Mesenchymal stem cell (in vitro differentiated cells and primary cell): ENCODE measurements at regions not wholly inside any gene's neighbourhood (a gene's known extent, or its start where the extent isn't known, plus 50 kb on each side); places are given as distances from the start of the nearest gene placed in this dataset.

Experiments
- DNase-seq: peaks from one replicate; pipeline ENCODE4 v3.0.0-alpha.2; 2013
- H2AFZ ChIP-seq: one replicate; pipeline ENCODE4 v1.6.1; 2013; ENCODE audit warnings: low read depth, mild to moderate bottlenecking, control low read depth, inconsistent platforms, low read length, moderate library complexity
- H2AK5ac ChIP-seq: 2 replicates; pipeline ENCODE4 v1.6.1; 2013; ENCODE audit warnings: low read length, moderate library complexity, mild to moderate bottlenecking, inconsistent platforms; ENCODE audit not compliant: severe bottlenecking
- H2BK120ac ChIP-seq: one replicate; pipeline ENCODE4 v1.6.1; 2013; ENCODE audit warnings: low read depth, mild to moderate bottlenecking, inconsistent platforms, low read length, moderate library complexity
- H2BK12ac ChIP-seq, 2 experiments: one replicate each; pipeline ENCODE4 v1.6.1; 2013; ENCODE audit warnings: inconsistent platforms in 2 of 2, low read length in 2 of 2, mild to moderate bottlenecking in 2 of 2, moderate library complexity in 2 of 2, control low read depth in 1 of 2
- H2BK15ac ChIP-seq: one replicate; pipeline ENCODE4 v1.6.1; 2013; ENCODE audit warnings: mild to moderate bottlenecking, low read depth, inconsistent platforms; ENCODE audit not compliant: poor library complexity, severe bottlenecking
- H2BK5ac ChIP-seq: 2 replicates; pipeline ENCODE4 v1.6.1; 2013; ENCODE audit warnings: low read depth, mild to moderate bottlenecking, low read length, control low read depth, inconsistent platforms; ENCODE audit not compliant: poor library complexity, severe bottlenecking
- H3K14ac ChIP-seq, 2 experiments: one replicate each; pipeline ENCODE4 v1.6.1; 2013; ENCODE audit warnings: inconsistent platforms in 2 of 2, low read length in 2 of 2, control low read depth in 1 of 2, mild to moderate bottlenecking in 1 of 2, moderate library complexity in 1 of 2
- H3K18ac ChIP-seq, 2 experiments: one replicate each; pipeline ENCODE4 v1.6.1; 2013; ENCODE audit warnings: inconsistent platforms in 2 of 2, low read length in 2 of 2, control low read depth in 1 of 2, low read depth in 1 of 2, mild to moderate bottlenecking in 1 of 2
- H3K23ac ChIP-seq, 2 experiments: one replicate each; pipeline ENCODE4 v1.6.1; 2013; ENCODE audit warnings: inconsistent platforms in 2 of 2, low read length in 2 of 2, mild to moderate bottlenecking in 2 of 2, moderate library complexity in 2 of 2, control low read depth in 1 of 2
- H3K27ac ChIP-seq: 2 replicates; pipeline ENCODE4 v1.5.1; 2013; ENCODE audit warnings: mild to moderate bottlenecking, moderate library complexity, low read length, control low read depth, inconsistent platforms; ENCODE audit not compliant: poor library complexity, severe bottlenecking
- H3K27me3 ChIP-seq, 2 experiments: 2 replicates each; pipeline versions ENCODE4 v1.6.1 to v1.7.0; 2013; ENCODE audit warnings: low read length in 2 of 2, mild to moderate bottlenecking in 2 of 2, moderate library complexity in 2 of 2, control low read depth in 1 of 2, inconsistent platforms in 1 of 2; ENCODE audit not compliant: control insufficient read depth in 1 of 2, insufficient read depth in 1 of 2
- H3K36me3 ChIP-seq, 2 experiments: 2 replicates each; pipeline versions ENCODE4 v1.6.1 to v1.7.0; 2013; ENCODE audit warnings: low read length in 2 of 2, control low read depth in 1 of 2, inconsistent platforms in 1 of 2, low read depth in 1 of 2, mild to moderate bottlenecking in 1 of 2; ENCODE audit not compliant: insufficient read depth in 2 of 2, control insufficient read depth in 1 of 2
- H3K4ac ChIP-seq, 2 experiments: one replicate each; pipeline ENCODE4 v1.6.1; 2013; ENCODE audit warnings: inconsistent platforms in 2 of 2, low read length in 2 of 2, mild to moderate bottlenecking in 2 of 2, moderate library complexity in 2 of 2, control low read depth in 1 of 2, low read depth in 1 of 2
- H3K4me1 ChIP-seq: 2 replicates; pipeline ENCODE4 v1.6.1; 2013; ENCODE audit warnings: low read depth, low read length, control low read depth; ENCODE audit not compliant: control insufficient read depth, insufficient read depth
- H3K4me2 ChIP-seq: 2 replicates; pipeline ENCODE4 v1.6.1; 2013; ENCODE audit warnings: low read length, mild to moderate bottlenecking, inconsistent platforms; ENCODE audit not compliant: poor library complexity, severe bottlenecking
- H3K4me3 ChIP-seq, 2 experiments: 2 replicates each; pipeline versions ENCODE4 v1.5.1 to v1.7.0; 2013; ENCODE audit warnings: low read length in 2 of 2, mild to moderate bottlenecking in 2 of 2, control low read depth in 1 of 2, low read depth in 1 of 2; ENCODE audit not compliant: insufficient read depth in 1 of 2
- H3K79me1 ChIP-seq: replicated peaks from 2 replicates; pipeline ENCODE4 v1.6.1; 2013; ENCODE audit warnings: mild to moderate bottlenecking, control low read depth, low read length, inconsistent platforms; ENCODE audit not compliant: poor library complexity, severe bottlenecking
- H3K9ac ChIP-seq: 2 replicates; pipeline ENCODE4 v1.7.0; 2013; ENCODE audit warnings: mild to moderate bottlenecking, low read length, moderate library complexity
- H3K9me3 ChIP-seq: 2 replicates; pipeline ENCODE4 v1.7.0; 2013; ENCODE audit warnings: mild to moderate bottlenecking, low read length; ENCODE audit not compliant: control insufficient read depth
- H4K8ac ChIP-seq: one replicate; pipeline ENCODE4 v1.6.1; 2013; ENCODE audit warnings: inconsistent platforms, mild to moderate bottlenecking, low read length, moderate library complexity
- H4K91ac ChIP-seq: one replicate; pipeline ENCODE4 v1.6.1; 2013; ENCODE audit warnings: mild to moderate bottlenecking, low read length, inconsistent platforms
- WGBS: methylation state at CpG from one replicate; pipeline ENCODE4 v1.1.7; 2013; ENCODE audit warnings: mixed read lengths; 5-methylcytosine and 5-hydroxymethylcytosine counted together

GRCh38 chr1:36667256-36667655 lies 184.5 kb upstream of the CSF3R start:
- Histone ChIP-seq H3K9me3 (no peaks in the 10 kb centered on the region), H3K23ac (no peak overlapping the region), H3K4me2 (no peak overlapping the region), H3K27me3 (peaks cover 0 to 37% of the 10 kb centered on the region in 2 experiments), H3K79me1 (no peaks in the 10 kb centered on the region), H3K18ac (no peak overlapping the region), H3K4me1 (no peaks in the 10 kb centered on the region), H3K9ac (no peak overlapping the region), H3K36me3 (no peaks in the 10 kb centered on the region), H3K4ac (no peak overlapping the region), H2AFZ (no peak overlapping the region), H4K8ac (no peak overlapping the region), H2BK5ac (no peak overlapping the region), H2AK5ac (no peak overlapping the region), H2BK120ac (no peak overlapping the region), H2BK15ac (no peak overlapping the region), H3K27ac (no peak overlapping the region), H4K91ac (no peak overlapping the region), H3K4me3 (no peak overlapping the region), H2BK12ac (no peak overlapping the region), H3K14ac (no peak overlapping the region)
- DNase-seq = no peak
- 73% methylated on average over 3 of the region's 3 CpGs for WGBS

- no peak overlapping the region for H3K14ac ChIP-seq
- H2AK5ac ChIP-seq = no peak overlapping the region
- no peak overlapping the region for H3K18ac ChIP-seq
- no peak overlapping the region for H3K4me3 ChIP-seq
- no peak overlapping the region for H2BK12ac ChIP-seq
- no peak overlapping the region for H3K27ac ChIP-seq
- H4K8ac ChIP-seq = no peak overlapping the region
- no peak overlapping the region for H2BK120ac ChIP-seq
- H2BK15ac ChIP-seq = no peak overlapping the region
- H3K36me3 ChIP-seq = no peaks in the 10 kb centered on the region
- no peaks in the 10 kb centered on the region for H3K4me1 ChIP-seq
- DNase-seq = no peak
- no peak overlapping the region for H3K4ac ChIP-seq
- no peak overlapping the region for H3K23ac ChIP-seq
- 72% methylated on average over 9 of the region's 9 CpGs for WGBS
- no peak overlapping the region for H3K4me2 ChIP-seq
- no peak overlapping the region for H3K9ac ChIP-seq
- no peak overlapping the region for H4K91ac ChIP-seq
- no peaks in the 10 kb centered on the region for H3K79me1 ChIP-seq
- H2AFZ ChIP-seq = no peak overlapping the region
- no peak overlapping the region for H2BK5ac ChIP-seq
- H3K27me3 ChIP-seq = peaks cover 0 to 31% of the 10 kb centered on the region in 2 experiments
- H3K9me3 ChIP-seq = no peaks in the 10 kb centered on the region
Measured at GRCh38 chr1:36665478-36666080, 182.9 kb upstream of the CSF3R start.

GRCh38 chr1:36664571-36665287 lies 182.0 kb upstream of the CSF3R start:
- peaks cover 0 to 26% of the 10 kb centered on the region in 2 experiments for H3K27me3 ChIP-seq
- H3K14ac ChIP-seq = no peak overlapping the region
- H3K4me1 ChIP-seq = no peaks in the 10 kb centered on the region
- H3K4ac ChIP-seq = no peak overlapping the region
- no peaks in the 10 kb centered on the region for H3K9me3 ChIP-seq
- no peak overlapping the region for H3K9ac ChIP-seq
- 66% methylated on average over 9 of the region's 11 CpGs for whole genome bisulfite sequencing
- H2AK5ac ChIP-seq = no peak overlapping the region
- H2AFZ ChIP-seq = no peak overlapping the region
- H3K23ac ChIP-seq = no peak overlapping the region
- no peak overlapping the region for H4K91ac ChIP-seq
- no peak overlapping the region for H3K18ac ChIP-seq
- no peak overlapping the region for H3K4me3 ChIP-seq
- no peak overlapping the region for H3K27ac ChIP-seq
- H2BK15ac ChIP-seq = no peak overlapping the region
- no peaks in the 10 kb centered on the region for H3K79me1 ChIP-seq
- no peak overlapping the region for H3K4me2 ChIP-seq
- no peaks in the 10 kb centered on the region for H3K36me3 ChIP-seq
- no peak overlapping the region for H2BK120ac ChIP-seq
- H2BK5ac ChIP-seq = no peak overlapping the region
- H4K8ac ChIP-seq = no peak overlapping the region
- H2BK12ac ChIP-seq = no peak overlapping the region
- DNase-seq = no peak

GRCh38 chr1:36663772-36664430 lies 181.2 kb upstream of the CSF3R start:
- no peak overlapping the region for H3K4me2 ChIP-seq
- no peaks in the 10 kb centered on the region for H3K4me1 ChIP-seq
- no peak overlapping the region for H3K18ac ChIP-seq
- no peak overlapping the region for H3K14ac ChIP-seq
- DNase-seq = no peak
- 82% methylated on average over 6 of the region's 6 CpGs for WGBS
- no peaks in the 10 kb centered on the region for H3K9me3 ChIP-seq
- H2BK12ac ChIP-seq = no peak overlapping the region
- peaks cover 0 to 24% of the 10 kb centered on the region in 2 experiments for H3K27me3 ChIP-seq
- no peak overlapping the region for H2BK5ac ChIP-seq
- no peak overlapping the region for H3K9ac ChIP-seq
- no peak overlapping the region for H2BK15ac ChIP-seq
- H2AFZ ChIP-seq = no peak overlapping the region
- H3K79me1 ChIP-seq = no peaks in the 10 kb centered on the region
- no peak overlapping the region for H2BK120ac ChIP-seq
- no peak overlapping the region for H3K4ac ChIP-seq
- H2AK5ac ChIP-seq = no peak overlapping the region
- no peaks in the 10 kb centered on the region for H3K36me3 ChIP-seq
- H3K23ac ChIP-seq = no peak overlapping the region
- H4K91ac ChIP-seq = no peak overlapping the region
- no peak overlapping the region for H3K4me3 ChIP-seq
- no peak overlapping the region for H3K27ac ChIP-seq
- H4K8ac ChIP-seq = no peak overlapping the region
